ENCODE measurements at regions not wholly inside any gene's neighbourhood (a gene's known extent, or its start where the extent isn't known, plus 50 kb on each side); places are given as distances from the start of the nearest gene placed in this dataset.

GRCh38 chr16:85497622-85498314, 115.4 kb upstream of the GSE1 start:
- DNase-seq (ENCODE audit: low spot score) = no peak

GRCh38 chr16:85498607-85499006, 114.5 kb upstream of the GSE1 start:
- no peak for DNase-seq (ENCODE audit: low spot score)

- DNase-seq (ENCODE audit: low spot score) = no peak
Measured at GRCh38 chr16:85500220-85500619, 112.9 kb upstream of the GSE1 start.

- DNase-seq (ENCODE audit: low spot score) = no peak
Measured at GRCh38 chr16:85501900-85502299, 111.2 kb upstream of the GSE1 start.

- no peak for DNase-seq (ENCODE audit: low spot score)
Measured at GRCh38 chr16:85502357-85502756, 110.8 kb upstream of the GSE1 start.

GRCh38 chr16:85503679-85504231, 109.4 kb upstream of the GSE1 start:
- DNase-seq (ENCODE audit: low spot score) = no peak

- DNase-seq (ENCODE audit: low spot score) = no peak
Measured at GRCh38 chr16:85504242-85504641, 108.9 kb upstream of the GSE1 start.

- DNase-seq (ENCODE audit: low spot score) = no peak
Measured at GRCh38 chr16:85505794-85506634, 107.1 kb upstream of the GSE1 start.

GRCh38 chr16:85506635-85506911, 106.5 kb upstream of the GSE1 start:
- no peak for DNase-seq (ENCODE audit: low spot score)

GRCh38 chr16:85507342-85507741, 105.8 kb upstream of the GSE1 start:
- no peak for DNase-seq (ENCODE audit: low spot score)

GRCh38 chr16:85508388-85508787, 104.7 kb upstream of the GSE1 start:
- DNase-seq (ENCODE audit: low spot score) = no peak

- no peak for DNase-seq (ENCODE audit: low spot score)
Measured at GRCh38 chr16:85508993-85509392, 104.1 kb upstream of the GSE1 start.

GRCh38 chr16:85510041-85510659, 103.0 kb upstream of the GSE1 start:
- DNase-seq (ENCODE audit: low spot score) = no peak

- DNase-seq (ENCODE audit: low spot score) = no peak
Measured at GRCh38 chr16:85511938-85512807, 100.9 kb upstream of the GSE1 start.

- DNase-seq (ENCODE audit: low spot score) = no peak
Measured at GRCh38 chr16:85512808-85513115, 100.4 kb upstream of the GSE1 start.

- no peak for DNase-seq (ENCODE audit: low spot score)
Measured at GRCh38 chr16:85513180-85513579, 99.9 kb upstream of the GSE1 start.

GRCh38 chr16:85513649-85514048, 99.5 kb upstream of the GSE1 start:
- no peak for DNase-seq (ENCODE audit: low spot score)

- DNase-seq (ENCODE audit: low spot score) = no peak
Measured at GRCh38 chr16:85514295-85514597, 98.9 kb upstream of the GSE1 start.

- no peak for DNase-seq (ENCODE audit: low spot score)
Measured at GRCh38 chr16:85514598-85515318, 98.4 kb upstream of the GSE1 start.

GRCh38 chr16:85515319-85515745, 97.8 kb upstream of the GSE1 start:
- no peak for DNase-seq (ENCODE audit: low spot score)

- no peak for DNase-seq (ENCODE audit: low spot score)
Measured at GRCh38 chr16:85515830-85516397, 97.2 kb upstream of the GSE1 start.

Data from hematopoietic multipotent progenitor cell treated with erythropoietin and hydrocortisone succinate and interleukin-3 and kit ligand, for 15 days (in vitro differentiated cells).